ENCODE measurements at regions not wholly inside any gene's neighbourhood (a gene's known extent, or its start where the extent isn't known, plus 50 kb on each side); places are given as distances from the start of the nearest gene placed in this dataset.
A peak's percentile ranks its signal among the peaks of the same experiment; 100 is the strongest.

GRCh38 chr10:59104186-59104585, 72.3 kb upstream of the PHYHIPL start:
- Mint-ChIP-seq H3K27me3 (no peaks in the 10 kb centered on the region), H3K9me3 (peaks cover 0 to 2% (median 0%) of the 10 kb centered on the region in 8 donors), H3K4me1 (no peaks in the 10 kb centered on the region), H3K4me3 (peak overlapping the region in 1 of 8 donors; percentile 6), H3K27ac (no peak overlapping the region), H3K36me3 (no peaks in the 10 kb centered on the region)
- ChIA-PET CTCF (ENCODE audit: partially characterized antibody) (no interaction called here), POLR2A (ENCODE audit: partially characterized antibody) (no interaction called here)
- Histone ChIP-seq H3K27me3 (ENCODE audit: insufficient read depth, low read length) (no peaks in the 10 kb centered on the region), H3K27ac (ENCODE audit: low read depth, low read length) (no peak overlapping the region), H3K9me3 (ENCODE audit: control insufficient read depth in 1 of 2, low read length in 2 of 2) (no peaks in the 10 kb centered on the region), H3K36me3 (ENCODE audit: insufficient read depth, low read length) (no peaks in the 10 kb centered on the region), H3K4me1 (ENCODE audit: insufficient read depth, low read length) (no peaks in the 10 kb centered on the region), H3K4me3 (ENCODE audit: low read length in 2 of 2) (no peak overlapping the region)
- no peak for DNase-seq
- intact Hi-C loops (cut with micrococcal nuclease) = no loop called here

GRCh38 chr10:59106441-59106840, 70.0 kb upstream of the PHYHIPL start:
- intact Hi-C loops (cut with micrococcal nuclease) = no loop called here
- Mint-ChIP-seq H3K27me3 (no peaks in the 10 kb centered on the region), H3K36me3 (no peaks in the 10 kb centered on the region), H3K4me1 (no peaks in the 10 kb centered on the region), H3K9me3 (peaks cover 0 to 1% (median 0%) of the 10 kb centered on the region in 8 donors), H3K4me3 (no peak overlapping the region), H3K27ac (no peak overlapping the region)
- Histone ChIP-seq H3K27ac (ENCODE audit: low read depth, low read length) (no peak overlapping the region), H3K27me3 (ENCODE audit: insufficient read depth, low read length) (no peaks in the 10 kb centered on the region), H3K36me3 (ENCODE audit: insufficient read depth, low read length) (no peaks in the 10 kb centered on the region), H3K4me1 (ENCODE audit: insufficient read depth, low read length) (no peaks in the 10 kb centered on the region), H3K9me3 (ENCODE audit: control insufficient read depth in 1 of 2, low read length in 2 of 2) (no peaks in the 10 kb centered on the region), H3K4me3 (ENCODE audit: low read length in 2 of 2) (no peak overlapping the region)
- no peak for DNase-seq
- CTCF ChIA-PET (ENCODE audit: partially characterized antibody) = no interaction called here
- POLR2A ChIA-PET (ENCODE audit: partially characterized antibody) = no interaction called here

GRCh38 chr10:59107147-59107546, 69.3 kb upstream of the PHYHIPL start:
- H3K4me1 Mint-ChIP-seq = no peaks in the 10 kb centered on the region
- no peak overlapping the region for H3K27ac Mint-ChIP-seq
- no peak overlapping the region for H3K4me3 Mint-ChIP-seq
- DNase-seq = no peak
- no peaks in the 10 kb centered on the region for H3K4me1 ChIP-seq (ENCODE audit: insufficient read depth, low read length)
- no peaks in the 10 kb centered on the region for H3K9me3 ChIP-seq (ENCODE audit: control insufficient read depth in 1 of 2, low read length in 2 of 2)
- no peaks in the 10 kb centered on the region for H3K36me3 Mint-ChIP-seq
- ChIA-PET POLR2A (ENCODE audit: partially characterized antibody) (no interaction called here), CTCF (ENCODE audit: partially characterized antibody) (no interaction called here)
- intact Hi-C loops (cut with micrococcal nuclease) = no loop called here
- no peaks in the 10 kb centered on the region for H3K27me3 ChIP-seq (ENCODE audit: insufficient read depth, low read length)
- peaks cover 0 to 1% (median 0%) of the 10 kb centered on the region in 8 donors for H3K9me3 Mint-ChIP-seq
- no peak overlapping the region for H3K4me3 ChIP-seq (ENCODE audit: low read length in 2 of 2)
- no peaks in the 10 kb centered on the region for H3K27me3 Mint-ChIP-seq
- no peak overlapping the region for H3K27ac ChIP-seq (ENCODE audit: low read depth, low read length)
- no peaks in the 10 kb centered on the region for H3K36me3 ChIP-seq (ENCODE audit: insufficient read depth, low read length)

GRCh38 chr10:59108296-59108870, 68.1 kb upstream of the PHYHIPL start:
- POLR2A ChIA-PET (ENCODE audit: partially characterized antibody) = no interaction called here
- H3K9me3 Mint-ChIP-seq = peaks cover 0 to 3% (median 0%) of the 10 kb centered on the region in 8 donors
- intact Hi-C loops (cut with micrococcal nuclease) = no loop called here
- Histone ChIP-seq H3K36me3 (ENCODE audit: insufficient read depth, low read length) (no peaks in the 10 kb centered on the region), H3K27ac (ENCODE audit: low read depth, low read length) (no peak overlapping the region), H3K9me3 (ENCODE audit: control insufficient read depth in 1 of 2, low read length in 2 of 2) (no peaks in the 10 kb centered on the region), H3K4me1 (ENCODE audit: insufficient read depth, low read length) (no peaks in the 10 kb centered on the region), H3K4me3 (ENCODE audit: low read length in 2 of 2) (no peak overlapping the region), H3K27me3 (ENCODE audit: insufficient read depth, low read length) (no peaks in the 10 kb centered on the region)
- DNase-seq = no peak
- no peaks in the 10 kb centered on the region for H3K4me1 Mint-ChIP-seq
- no peaks in the 10 kb centered on the region for H3K27me3 Mint-ChIP-seq
- H3K4me3 Mint-ChIP-seq = no peak overlapping the region
- CTCF ChIA-PET (ENCODE audit: partially characterized antibody) = no interaction called here
- no peaks in the 10 kb centered on the region for H3K36me3 Mint-ChIP-seq
- no peak overlapping the region for H3K27ac Mint-ChIP-seq

GRCh38 chr10:59108886-59109288, 67.6 kb upstream of the PHYHIPL start:
- Histone ChIP-seq H3K27me3 (ENCODE audit: insufficient read depth, low read length) (no peaks in the 10 kb centered on the region), H3K27ac (ENCODE audit: low read depth, low read length) (no peak overlapping the region), H3K36me3 (ENCODE audit: insufficient read depth, low read length) (no peaks in the 10 kb centered on the region), H3K4me1 (ENCODE audit: insufficient read depth, low read length) (no peaks in the 10 kb centered on the region), H3K4me3 (ENCODE audit: low read length in 2 of 2) (no peak overlapping the region), H3K9me3 (ENCODE audit: control insufficient read depth in 1 of 2, low read length in 2 of 2) (no peaks in the 10 kb centered on the region)
- peaks cover 0 to 8% (median 0%) of the 10 kb centered on the region in 8 donors for H3K9me3 Mint-ChIP-seq
- no peak for DNase-seq
- ChIA-PET POLR2A (ENCODE audit: partially characterized antibody) (no interaction called here), CTCF (ENCODE audit: partially characterized antibody) (no interaction called here)
- H3K27ac Mint-ChIP-seq = no peak overlapping the region
- no peak overlapping the region for H3K4me3 Mint-ChIP-seq
- no peaks in the 10 kb centered on the region for H3K4me1 Mint-ChIP-seq
- H3K27me3 Mint-ChIP-seq = no peaks in the 10 kb centered on the region
- intact Hi-C loops (cut with micrococcal nuclease) = no loop called here
- H3K36me3 Mint-ChIP-seq = no peaks in the 10 kb centered on the region

GRCh38 chr10:59109826-59110225, 66.6 kb upstream of the PHYHIPL start:
- POLR2A ChIA-PET (ENCODE audit: partially characterized antibody) = no interaction called here
- Histone ChIP-seq H3K27me3 (ENCODE audit: insufficient read depth, low read length) (no peaks in the 10 kb centered on the region), H3K36me3 (ENCODE audit: insufficient read depth, low read length) (no peaks in the 10 kb centered on the region), H3K4me1 (ENCODE audit: insufficient read depth, low read length) (no peaks in the 10 kb centered on the region), H3K4me3 (ENCODE audit: low read length in 2 of 2) (no peak overlapping the region), H3K9me3 (ENCODE audit: control insufficient read depth in 1 of 2, low read length in 2 of 2) (no peaks in the 10 kb centered on the region), H3K27ac (ENCODE audit: low read depth, low read length) (no peak overlapping the region)
- peaks cover 0 to 9% (median 0%) of the 10 kb centered on the region in 8 donors for H3K9me3 Mint-ChIP-seq
- CTCF ChIA-PET (ENCODE audit: partially characterized antibody) = no interaction called here
- intact Hi-C loops (cut with micrococcal nuclease) = no loop called here
- no peaks in the 10 kb centered on the region for H3K27me3 Mint-ChIP-seq
- H3K27ac Mint-ChIP-seq = no peak overlapping the region
- no peaks in the 10 kb centered on the region for H3K36me3 Mint-ChIP-seq
- H3K4me3 Mint-ChIP-seq = no peak overlapping the region
- peaks cover 0 to 4% (median 0%) of the 10 kb centered on the region in 4 donors for H3K4me1 Mint-ChIP-seq
- no peak for DNase-seq

- CTCF ChIA-PET (ENCODE audit: partially characterized antibody) = no interaction called here
- Mint-ChIP-seq H3K27me3 (no peaks in the 10 kb centered on the region), H3K27ac (no peak overlapping the region)
Measured at GRCh38 chr10:59124187-59124586, 52.3 kb upstream of the PHYHIPL start.

GRCh38 chr10:59125666-59126065, 50.8 kb upstream of the PHYHIPL start:
- intact Hi-C loops (cut with micrococcal nuclease) = no loop called here
- H3K4me3 Mint-ChIP-seq = no peak overlapping the region
- no peaks in the 10 kb centered on the region for H3K36me3 ChIP-seq (ENCODE audit: insufficient read depth, low read length)
- H3K27ac ChIP-seq (ENCODE audit: low read depth, low read length) = no peak overlapping the region
- H3K4me1 Mint-ChIP-seq = no peaks in the 10 kb centered on the region
- no peaks in the 10 kb centered on the region for H3K27me3 ChIP-seq (ENCODE audit: insufficient read depth, low read length)
- no peak for DNase-seq
- H3K4me1 ChIP-seq (ENCODE audit: insufficient read depth, low read length) = no peaks in the 10 kb centered on the region
- no peaks in the 10 kb centered on the region for H3K27me3 Mint-ChIP-seq
- no peak overlapping the region for H3K27ac Mint-ChIP-seq
- no peaks in the 10 kb centered on the region for H3K36me3 Mint-ChIP-seq
- H3K4me3 ChIP-seq (ENCODE audit: low read length in 2 of 2) = no peak overlapping the region
- no peaks in the 10 kb centered on the region for H3K9me3 ChIP-seq (ENCODE audit: control insufficient read depth in 1 of 2, low read length in 2 of 2)
- H3K9me3 Mint-ChIP-seq = peaks cover 0 to 10% (median 5%) of the 10 kb centered on the region in 8 donors
- CTCF ChIA-PET (ENCODE audit: partially characterized antibody) = no interaction called here
- POLR2A ChIA-PET (ENCODE audit: partially characterized antibody) = no interaction called here

More at GRCh38 chr10:59124187-59124586, 52.3 kb upstream of the PHYHIPL start:
- Histone ChIP-seq H3K27ac (ENCODE audit: low read depth, low read length) (no peak overlapping the region), H3K27me3 (ENCODE audit: insufficient read depth, low read length) (no peaks in the 10 kb centered on the region), H3K9me3 (ENCODE audit: control insufficient read depth in 1 of 2, low read length in 2 of 2) (no peaks in the 10 kb centered on the region), H3K36me3 (ENCODE audit: insufficient read depth, low read length) (no peaks in the 10 kb centered on the region), H3K4me1 (ENCODE audit: insufficient read depth, low read length) (no peaks in the 10 kb centered on the region), H3K4me3 (ENCODE audit: low read length in 2 of 2) (no peak overlapping the region)
- POLR2A ChIA-PET (ENCODE audit: partially characterized antibody) = no interaction called here
- intact Hi-C loops (cut with micrococcal nuclease) = no loop called here
- H3K4me3 Mint-ChIP-seq = no peak overlapping the region
- H3K9me3 Mint-ChIP-seq = peaks cover 0 to 14% (median 5%) of the 10 kb centered on the region in 8 donors
- H3K4me1 Mint-ChIP-seq = no peaks in the 10 kb centered on the region
- DNase-seq = no peak
- no peaks in the 10 kb centered on the region for H3K36me3 Mint-ChIP-seq
